HepG2 (cell line): ENCODE measurements at regions not wholly inside any gene's neighbourhood (a gene's known extent, or its start where the extent isn't known, plus 50 kb on each side); places are given as distances from the start of the nearest gene placed in this dataset.

Experiments used
- ATAC-seq: fragments of 200-7000 bp; cut with Tn5 transposase; 3 replicates; pipeline ENCODE4 v1.9.1; 2020; ENCODE audit warnings: mild to moderate bottlenecking, moderate library complexity
- BruUV-seq: library from RNA; stranded (reverse); fragments of 400-500 nt; replicated peaks from 2 replicates; lab custom pipeline; 2021; lab: Mats Ljungman, UMichigan
- CTCF ChIA-PET: fragments of 300-600 bp; formaldehyde crosslinking; extraction: SDS; loops from one replicate; lab custom pipeline; 2021; ENCODE audit warnings: low total read pairs, inconsistent platforms, low intra/inter-chr PET ratio; lab: Yijun Ruan, JAX
- POLR2A ChIA-PET: fragments of 350-600 bp; sonication (Branson Sonifier 250); formaldehyde crosslinking; loops from one replicate; lab custom pipeline; 2020; ENCODE audit warnings: antibody characterized with exemption, inconsistent platforms; lab: Yijun Ruan, JAX
- DNase-seq: peaks from one replicate; pipeline ENCODE4 v3.0.0-alpha.2; 2015; ENCODE audit warnings: low spot score
- FAIRE-seq: peaks from 3 replicates; lab custom pipeline; 2011; peaks lifted over from hg19 to GRCh38; lab: Jason Lieb, UNC
- H2AFZ ChIP-seq: one replicate; pipeline ENCODE4 v1.6.1; 2011; ENCODE audit warnings: low read length, inconsistent platforms
- H3K27ac ChIP-seq: fragments of 300-600 bp; 3 replicates; pipeline ENCODE4 v1.8.0; 2011; ENCODE audit warnings: mixed run types, mild to moderate bottlenecking, mixed read lengths, low read length, inconsistent platforms; ENCODE audit not compliant: insufficient read depth; ENCODE audit errors: extremely low read length
- H3K27me3 ChIP-seq, 2 experiments: fragments of 200-600 bp in 1 of 2; 2 replicates in 1 of 2; 3 replicates in 1 of 2; pipeline versions ENCODE4 v1.6.0 to v1.8.0; 2011; ENCODE audit warnings: low read length in 2 of 2, mild to moderate bottlenecking in 2 of 2, moderate library complexity in 2 of 2, inconsistent platforms in 1 of 2; ENCODE audit not compliant: insufficient read depth in 2 of 2, control insufficient read depth in 1 of 2
- H3K36me3 ChIP-seq, 2 experiments: fragments of 200-600 bp in 1 of 2; replicated peaks in 1 of 2; 2 replicates in 1 of 2; 3 replicates in 1 of 2; pipeline versions ENCODE4 v1.5.1 to v1.8.0; 2011; ENCODE audit warnings: low read length in 2 of 2, inconsistent platforms in 1 of 2; ENCODE audit not compliant: insufficient read depth in 2 of 2, control insufficient read depth in 1 of 2
- H3K4me1 ChIP-seq: 2 replicates; pipeline ENCODE4 v1.5.1; 2012; ENCODE audit warnings: low read length, inconsistent platforms; ENCODE audit not compliant: insufficient read depth
- H3K4me2 ChIP-seq: 2 replicates; pipeline ENCODE4 v1.6.0; 2011; ENCODE audit warnings: low read depth, low read length, inconsistent platforms
- H3K4me3 ChIP-seq, 3 experiments: fragments of 200-600 bp in 1 of 3; sonication (generic), shearing (Covaris generic) in 1 of 3; replicated peaks in 1 of 3; 2 replicates each; pipeline ENCODE4 v1.5.1; 2011 to 2016; ENCODE audit warnings: low read length in 3 of 3, inconsistent platforms in 2 of 3, low read depth in 2 of 3, mild to moderate bottlenecking in 2 of 3, control low read depth in 1 of 3, mixed read lengths in 1 of 3; ENCODE audit not compliant: insufficient read depth in 1 of 3
- H3K79me2 ChIP-seq: one replicate; pipeline ENCODE4 v1.6.1; 2011; ENCODE audit warnings: low read length, inconsistent platforms; ENCODE audit not compliant: insufficient read depth
- H3K9ac ChIP-seq: 2 replicates; pipeline ENCODE4 v1.6.0; 2011; ENCODE audit warnings: mild to moderate bottlenecking, low read depth, low read length, inconsistent platforms; ENCODE audit not compliant: insufficient read depth
- H3K9me3 ChIP-seq: 2 replicates; pipeline ENCODE4 v1.5.1; 2012; ENCODE audit warnings: mild to moderate bottlenecking, low read length
- H4K20me1 ChIP-seq: 2 replicates; pipeline ENCODE4 v1.6.0; 2011; ENCODE audit warnings: inconsistent platforms, mild to moderate bottlenecking, low read length, moderate library complexity; ENCODE audit not compliant: insufficient read depth
- ATAD3A ChIP-seq: sonication (generic); formaldehyde crosslinking; IDR thresholded peaks from 2 replicates; pipeline ENCODE4 v1.4.0; 2020; ENCODE audit warnings: missing genetic modification reagents
- CREB3 ChIP-seq: sonication (generic); formaldehyde crosslinking; IDR thresholded peaks from 2 replicates; pipeline ENCODE4 v1.5.0; 2020; ENCODE audit warnings: missing genetic modification reagents
- FLYWCH1 ChIP-seq: sonication (generic); formaldehyde crosslinking; IDR thresholded peaks from 2 replicates; pipeline ENCODE4 v1.8.1; 2023; ENCODE audit warnings: mild to moderate bottlenecking, missing genetic modification reagents
- GZF1 ChIP-seq: sonication (generic); formaldehyde crosslinking; IDR thresholded peaks from 2 replicates; pipeline ENCODE4 v1.5.1; 2020; ENCODE audit warnings: mild to moderate bottlenecking, missing genetic modification reagents
- IKZF1 ChIP-seq: fragments of 450-650 bp; IDR thresholded peaks from 2 replicates; pipeline ENCODE4 v1.7.1; 2016
- MAFK ChIP-seq, 2 experiments: IDR thresholded peaks in 1 of 2; conservative IDR thresholded peaks in 1 of 2; 2 replicates each; pipeline ENCODE4 v1.6.1; 2011; ENCODE audit warnings: improper control_type of control experiment in 2 of 2, low read length in 2 of 2
- MBNL3 ChIP-seq: fragments of 250-450 bp; sonication (Bioruptor Pico); conservative IDR thresholded peaks from 2 replicates; pipeline ENCODE4 v1.8.0; 2022; ENCODE audit warnings: mild to moderate bottlenecking, inconsistent platforms
- MTA3 ChIP-seq: sonication (generic); formaldehyde crosslinking; IDR thresholded peaks from 2 replicates; pipeline ENCODE4 v1.4.0; 2020; ENCODE audit warnings: missing genetic modification reagents
- PLSCR1 ChIP-seq: sonication (generic); formaldehyde crosslinking; IDR thresholded peaks from 2 replicates; pipeline ENCODE4 v1.5.0; 2020; ENCODE audit warnings: missing genetic modification reagents, mild to moderate bottlenecking, borderline replicate concordance
- SNAI1 ChIP-seq: sonication (generic); formaldehyde crosslinking; IDR thresholded peaks from 2 replicates; pipeline ENCODE4 v1.5.0; 2020; ENCODE audit warnings: mild to moderate bottlenecking, missing genetic modification reagents, borderline replicate concordance
- TBL1XR1 ChIP-seq: fragments of 150-350 bp; IDR thresholded peaks from 2 replicates; pipeline ENCODE4 v1.6.1; 2014; ENCODE audit warnings: borderline replicate concordance, low read length; ENCODE audit not compliant: partially characterized antibody
- TCF12 ChIP-seq, 2 experiments: fragments of 450-650 bp in 1 of 2; sonication (generic) in 1 of 2; formaldehyde crosslinking in 1 of 2; IDR thresholded peaks; 2 replicates each; pipeline versions ENCODE4 v1.6.1 to v1.8.0; 2017 to 2022; ENCODE audit warnings: antibody characterized with exemption in 1 of 2, mild to moderate bottlenecking in 1 of 2, missing genetic modification reagents in 1 of 2, moderate library complexity in 1 of 2
- TGIF2 ChIP-seq: IDR thresholded peaks from 2 replicates; pipeline ENCODE4 v1.6.1; 2016; ENCODE audit warnings: control low read depth, missing compliant biosample characterization
- ZFP36L2 ChIP-seq: sonication (generic); formaldehyde crosslinking; IDR thresholded peaks from 2 replicates; pipeline ENCODE4 v1.4.0; 2020; ENCODE audit warnings: missing genetic modification reagents
- ZMYM3 ChIP-seq: sonication (generic); formaldehyde crosslinking; IDR thresholded peaks from 2 replicates; pipeline ENCODE4 v1.5.1; 2020; ENCODE audit warnings: mild to moderate bottlenecking, missing genetic modification reagents
- ZNF230 ChIP-seq: sonication (generic); formaldehyde crosslinking; IDR thresholded peaks from 2 replicates; pipeline ENCODE4 v1.4.0; 2020; ENCODE audit warnings: mild to moderate bottlenecking, missing genetic modification reagents
- ZNF329 ChIP-seq: sonication (generic); formaldehyde crosslinking; IDR thresholded peaks from 2 replicates; pipeline ENCODE4 v1.9.0; 2021; ENCODE audit warnings: low read depth, mild to moderate bottlenecking, missing genetic modification reagents
- ZNF724P ChIP-seq: sonication (generic); formaldehyde crosslinking; IDR thresholded peaks from 2 replicates; pipeline ENCODE4 v1.8.0; 2022; ENCODE audit warnings: missing genetic modification reagents, borderline replicate concordance
- WGBS: methylation state at CpG from one replicate; pipeline ENCODE4 v1.1.6; 2017; ENCODE audit warnings: low lambda C conversion rate; 5-methylcytosine and 5-hydroxymethylcytosine counted together
- in situ Hi-C: cut with HindIII; loops from 2 replicates; pipeline ENCODE4 v1.10.0; 2017; ENCODE audit warnings: low pct_unique_long_range_greater_than_20kb; ENCODE audit not compliant: extremely low pct_ligation_motif_present
- intact Hi-C: fragments of 100-400 bp; cut with micrococcal nuclease; formaldehyde crosslinking; loops from one replicate; pipeline ENCODE4 v1.10.0; 2022; ENCODE audit not compliant: unreplicated experiment
- TF ChIP-seq, protein P1 (sequence below): sonication (generic); formaldehyde crosslinking; IDR thresholded peaks from 2 replicates; pipeline ENCODE4 v1.4.0; 2020; ENCODE audit warnings: missing genetic modification reagents, borderline replicate concordance

GRCh38 chr17:72422505-72423285, 301.9 kb downstream of the SOX9 start:
- Histone ChIP-seq H4K20me1 (no peaks in the 10 kb centered on the region), H3K4me1 (peaks cover 90% of the 10 kb centered on the region), H2AFZ (no peak overlapping the region), H3K27me3 (no peaks in the 10 kb centered on the region), H3K27ac (peak overlapping the region; percentile 83), H3K9ac (peak overlapping the region; percentile 73), H3K9me3 (peaks cover 12% of the 10 kb centered on the region), H3K4me3 (peak overlapping the region in 1 of 3 experiments; percentile 51; a peak in 3 of 6 replicates), H3K36me3 (peaks cover 20 to 40% of the 10 kb centered on the region in 2 experiments), H3K79me2 (peaks cover 67% of the 10 kb centered on the region), H3K4me2 (peak overlapping the region; percentile 75)
- ATAC-seq (peak; percentile 73), FAIRE-seq (peak; percentile 68), DNase-seq (peak; percentile 96)
- BruUV-seq: TSS peak; percentile 38
- ChIA-PET CTCF (no interaction called here), POLR2A (interaction anchor here (0.9 to 4.2 kb wide), 28 partner anchors 8 to 741 kb away, joined by 3 to 81 read pairs (median 6); partner anchors contain the start of gene SOX9)
- in situ Hi-C loops: no loop called here
- 18% methylated on average over 19 of the region's 21 CpGs for WGBS
- intact Hi-C loops: loop anchor here (2.0 to 5.0 kb wide), 2 partner anchors 45 to 96 kb away; no protein-coding TSS in a partner anchor
- no peak for TF ChIP-seq GZF1
- no peak; the same call in 1 of the 2 replicates for TF ChIP-seq ZNF329
- peak; percentile 65 for TF ChIP-seq TBL1XR1
- TF ChIP-seq ZNF724P (CRISPR knock-in tag): peak; percentile 10; the same call in 1 of the 2 replicates
- no peak for TF ChIP-seq MBNL3 (CRISPR knock-in tag)
- TF ChIP-seq MTA3 (CRISPR knock-in tag): no peak
- TF ChIP-seq CREB3: 0 out of 2 replicates have a peak, but pooled peaks have one; percentile 24
- TF ChIP-seq TGIF2 (CRISPR knock-in tag): peak; percentile 14; the same call in 1 of the 2 replicates
- no peak for TF ChIP-seq FLYWCH1
- TF ChIP-seq ZMYM3 (CRISPR knock-in tag): peak; percentile 83
- TF ChIP-seq MAFK (conservative IDR thresholded peaks at IDR 0.05 in 1 of 2, IDR thresholded peaks at IDR 0.05 in 1 of 2; ENCODE audit: low read length in 2 of 2): no peak
- no peak for TF ChIP-seq TCF12 (IDR thresholded peaks at IDR 0.05)
- no peak for TF ChIP-seq TCF12 (CRISPR knock-in tag; IDR thresholded peaks at IDR 0.05)
- no peak for TF ChIP-seq SNAI1
- TF ChIP-seq IKZF1: no peak
- TF ChIP-seq, protein P1, sequence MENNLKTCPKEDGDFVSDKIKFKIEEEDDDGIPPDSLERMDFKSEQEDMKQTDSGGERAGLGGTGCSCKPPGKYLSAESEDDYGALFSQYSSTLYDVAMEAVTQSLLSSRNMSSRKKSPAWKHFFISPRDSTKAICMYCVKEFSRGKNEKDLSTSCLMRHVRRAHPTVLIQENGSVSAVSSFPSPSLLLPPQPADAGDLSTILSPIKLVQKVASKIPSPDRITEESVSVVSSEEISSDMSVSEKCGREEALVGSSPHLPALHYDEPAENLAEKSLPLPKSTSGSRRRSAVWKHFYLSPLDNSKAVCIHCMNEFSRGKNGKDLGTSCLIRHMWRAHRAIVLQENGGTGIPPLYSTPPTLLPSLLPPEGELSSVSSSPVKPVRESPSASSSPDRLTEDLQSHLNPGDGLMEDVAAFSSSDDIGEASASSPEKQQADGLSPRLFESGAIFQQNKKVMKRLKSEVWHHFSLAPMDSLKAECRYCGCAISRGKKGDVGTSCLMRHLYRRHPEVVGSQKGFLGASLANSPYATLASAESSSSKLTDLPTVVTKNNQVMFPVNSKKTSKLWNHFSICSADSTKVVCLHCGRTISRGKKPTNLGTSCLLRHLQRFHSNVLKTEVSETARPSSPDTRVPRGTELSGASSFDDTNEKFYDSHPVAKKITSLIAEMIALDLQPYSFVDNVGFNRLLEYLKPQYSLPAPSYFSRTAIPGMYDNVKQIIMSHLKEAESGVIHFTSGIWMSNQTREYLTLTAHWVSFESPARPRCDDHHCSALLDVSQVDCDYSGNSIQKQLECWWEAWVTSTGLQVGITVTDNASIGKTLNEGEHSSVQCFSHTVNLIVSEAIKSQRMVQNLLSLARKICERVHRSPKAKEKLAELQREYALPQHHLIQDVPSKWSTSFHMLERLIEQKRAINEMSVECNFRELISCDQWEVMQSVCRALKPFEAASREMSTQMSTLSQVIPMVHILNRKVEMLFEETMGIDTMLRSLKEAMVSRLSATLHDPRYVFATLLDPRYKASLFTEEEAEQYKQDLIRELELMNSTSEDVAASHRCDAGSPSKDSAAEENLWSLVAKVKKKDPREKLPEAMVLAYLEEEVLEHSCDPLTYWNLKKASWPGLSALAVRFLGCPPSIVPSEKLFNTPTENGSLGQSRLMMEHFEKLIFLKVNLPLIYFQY (CRISPR knock-in tag): no peak
- no peak for TF ChIP-seq PLSCR1 (CRISPR knock-in tag)
- peak; percentile 60; the same call in 1 of the 2 replicates for TF ChIP-seq ZNF230 (CRISPR knock-in tag)
- no peak for TF ChIP-seq ZFP36L2 (CRISPR knock-in tag)
- no peak for TF ChIP-seq ATAD3A
